Testis (tissue), 2 donors: ENCODE measurements at regions not wholly inside any gene's neighbourhood (a gene's known extent, or its start where the extent isn't known, plus 50 kb on each side); places are given as distances from the start of the nearest gene placed in this dataset.

Experiments
- DNase-seq: peaks from one replicate; pipeline ENCODE4 v3.0.0-alpha.2; 2019
- H3K27ac ChIP-seq, 2 donors: fragments of 200-600 bp; sonication (generic); one replicate each; pipeline ENCODE4 v1.5.1; 2019
- H3K27me3 ChIP-seq: fragments of 200-600 bp; sonication (generic); one replicate; pipeline ENCODE4 v1.5.1; 2019
- H3K36me3 ChIP-seq: fragments of 200-600 bp; sonication (generic); one replicate; pipeline ENCODE4 v1.5.1; 2017; ENCODE audit warnings: low read depth; ENCODE audit errors: missing control alignments
- H3K4me1 ChIP-seq: fragments of 200-600 bp; sonication (generic); one replicate; pipeline ENCODE4 v1.5.1; 2019
- H3K4me3 ChIP-seq, 2 donors: fragments of 200-600 bp; sonication (generic); one replicate each; pipeline ENCODE4 v1.5.1; 2017 to 2019
- H3K9me3 ChIP-seq: fragments of 200-600 bp; sonication (generic); one replicate; pipeline ENCODE4 v1.5.1; 2017
- CTCF ChIP-seq, 3 experiments: fragments of 450-650 bp in 2 of 3; fragments of 200-600 bp in 1 of 3; sonication (generic) in 1 of 3; IDR thresholded peaks; one replicate each; pipeline ENCODE4 v1.5.1; 2016 to 2019; ENCODE audit warnings: antibody characterized with exemption in 3 of 3, mild to moderate bottlenecking in 2 of 3, moderate library complexity in 1 of 3
- POLR2A ChIP-seq: fragments of 450-650 bp; IDR thresholded peaks from one replicate; pipeline ENCODE4 v1.6.1; 2017; ENCODE audit warnings: antibody characterized with exemption, mild to moderate bottlenecking, moderate library complexity
- WGBS, 2 donors: methylation state at CpG; one replicate each; pipeline ENCODE4 v1.1.5; 2018; 5-methylcytosine and 5-hydroxymethylcytosine counted together
- intact Hi-C: fragments of 100-400 bp; cut with DNase I; formaldehyde crosslinking; loops from one replicate; pipeline ENCODE4 v1.15.1; 2023; ENCODE audit warnings: low total_unique reads

- no peak for DNase-seq
These were observed 210.5 kb upstream of the RNF32 start for GRCh38 chr7:156430109-156430508.

GRCh38 chr7:156429514-156429913 is 211.1 kb upstream of the RNF32 start:
- intact Hi-C loops, result no loop called here
- DNase-seq, result no peak
- Histone ChIP-seq H3K9me3 (no peaks in the 10 kb centered on the region), H3K27ac (no peak overlapping the region), H3K36me3 (no peaks in the 10 kb centered on the region), H3K4me1 (no peaks in the 10 kb centered on the region), H3K4me3 (no peak overlapping the region), H3K27me3 (no peaks in the 10 kb centered on the region)
- 93 to 95% methylated on average over 5 of the region's 5 CpGs for WGBS, 2 donors
- TF ChIP-seq CTCF (IDR thresholded peaks at IDR 0.05) (no peak), POLR2A (no peak)

More at GRCh38 chr7:156430109-156430508, 210.5 kb upstream of the RNF32 start:
- no peaks in the 10 kb centered on the region for H3K27me3 ChIP-seq
- WGBS, 2 donors, result 79 to 82% methylated on average over 7 of the region's 7 CpGs
- H3K4me1 ChIP-seq, result no peaks in the 10 kb centered on the region
- no peak overlapping the region for H3K4me3 ChIP-seq
- H3K27ac ChIP-seq, result no peak overlapping the region
- H3K36me3 ChIP-seq, result no peaks in the 10 kb centered on the region
- intact Hi-C loops, result no loop called here
- TF ChIP-seq CTCF (IDR thresholded peaks at IDR 0.05) (no peak), POLR2A (no peak)
- H3K9me3 ChIP-seq, result no peaks in the 10 kb centered on the region

- intact Hi-C loops, result no loop called here
- Histone ChIP-seq H3K4me1 (no peaks in the 10 kb centered on the region), H3K36me3 (no peaks in the 10 kb centered on the region), H3K9me3 (no peaks in the 10 kb centered on the region), H3K4me3 (no peak overlapping the region), H3K27ac (no peak overlapping the region), H3K27me3 (no peaks in the 10 kb centered on the region)
- no peak for TF ChIP-seq POLR2A
- TF ChIP-seq CTCF (IDR thresholded peaks at IDR 0.05), result no peak
- DNase-seq, result no peak
These were observed 216.7 kb upstream of the RNF32 start for GRCh38 chr7:156423876-156424275.

GRCh38 chr7:156420496-156420895 is 220.1 kb upstream of the RNF32 start:
- no peak overlapping the region for H3K27ac ChIP-seq
- H3K36me3 ChIP-seq, result no peaks in the 10 kb centered on the region
- WGBS, 2 donors, result 91 to 100% methylated on average over 1 of the region's 1 CpG
- no peak for TF ChIP-seq CTCF (IDR thresholded peaks at IDR 0.05)
- no peak for TF ChIP-seq POLR2A
- H3K4me3 ChIP-seq, result no peak overlapping the region
- no peaks in the 10 kb centered on the region for H3K4me1 ChIP-seq
- intact Hi-C loops, result no loop called here
- H3K27me3 ChIP-seq, result no peaks in the 10 kb centered on the region
- H3K9me3 ChIP-seq, result no peaks in the 10 kb centered on the region
- no peak for DNase-seq

- WGBS, 2 donors, result 86% methylated on average over 3 of the region's 3 CpGs
- H3K4me1 ChIP-seq, result no peaks in the 10 kb centered on the region
- no peak for DNase-seq
- no peaks in the 10 kb centered on the region for H3K36me3 ChIP-seq
- no peaks in the 10 kb centered on the region for H3K27me3 ChIP-seq
- intact Hi-C loops, result no loop called here
- no peak overlapping the region for H3K4me3 ChIP-seq
- no peaks in the 10 kb centered on the region for H3K9me3 ChIP-seq
- TF ChIP-seq POLR2A (no peak), CTCF (IDR thresholded peaks at IDR 0.05) (no peak)
- no peak overlapping the region for H3K27ac ChIP-seq
These were observed 220.8 kb upstream of the RNF32 start for GRCh38 chr7:156419782-156420181.
